Stimulated activated CD8-positive, alpha-beta memory T cell treated with anti-CD3 and anti-CD28 coated beads, Interleukin-7, amount 100 ng/mL, for 1 hour (primary cell): ENCODE measurements at regions not wholly inside any gene's neighbourhood (a gene's known extent, or its start where the extent isn't known, plus 50 kb on each side); places are given as distances from the start of the nearest gene placed in this dataset.

Experiments
- DNase-seq, 2 donors: peaks; one replicate each; pipeline ENCODE4 v3.0.0-alpha.2; 2020; ENCODE audit warnings: low read depth in 2 of 2

GRCh38 chr11:45036733-45037132 lies 86.0 kb upstream of the TP53I11 start:
- DNase-seq: no peak

GRCh38 chr11:45037434-45038005 lies 86.8 kb upstream of the TP53I11 start:
- DNase-seq: no peak

GRCh38 chr11:45038923-45039322 lies 88.2 kb upstream of the TP53I11 start:
- no peak for DNase-seq

GRCh38 chr11:45041596-45041995 lies 90.9 kb upstream of the TP53I11 start:
- DNase-seq: no peak

- DNase-seq: no peak
Measured at GRCh38 chr11:45042560-45042959, 91.9 kb upstream of the TP53I11 start.

- no peak for DNase-seq
Measured at GRCh38 chr11:45043755-45044475, 93.2 kb upstream of the TP53I11 start.

GRCh38 chr11:45045683-45046471 lies 95.2 kb upstream of the TP53I11 start:
- DNase-seq: peak in 1 of 2 donors; percentile 3

- DNase-seq: no peak
Measured at GRCh38 chr11:45048313-45048841, 97.7 kb upstream of the TP53I11 start.

GRCh38 chr11:45048870-45049691 lies 97.4 kb upstream of the PRDM11 start:
- DNase-seq: no peak

- no peak for DNase-seq
Measured at GRCh38 chr11:45050111-45050510, 96.3 kb upstream of the PRDM11 start.

GRCh38 chr11:45051621-45052020 lies 94.8 kb upstream of the PRDM11 start:
- DNase-seq: no peak

GRCh38 chr11:45052361-45052760 lies 94.1 kb upstream of the PRDM11 start:
- DNase-seq: no peak

- no peak for DNase-seq
Measured at GRCh38 chr11:45053736-45054446, 92.5 kb upstream of the PRDM11 start.

- DNase-seq: no peak
Measured at GRCh38 chr11:45054956-45055355, 91.5 kb upstream of the PRDM11 start.

- no peak for DNase-seq
Measured at GRCh38 chr11:45056529-45056928, 89.9 kb upstream of the PRDM11 start.

- DNase-seq: no peak
Measured at GRCh38 chr11:45057938-45058646, 88.3 kb upstream of the PRDM11 start.

GRCh38 chr11:45058647-45058950 lies 87.8 kb upstream of the PRDM11 start:
- no peak for DNase-seq

- DNase-seq: no peak
Measured at GRCh38 chr11:45060707-45061106, 85.7 kb upstream of the PRDM11 start.

GRCh38 chr11:45061641-45062040 lies 84.8 kb upstream of the PRDM11 start:
- no peak for DNase-seq

- no peak for DNase-seq
Measured at GRCh38 chr11:45062115-45062514, 84.3 kb upstream of the PRDM11 start.
